ENCODE measurements at regions not wholly inside any gene's neighbourhood (a gene's known extent, or its start where the extent isn't known, plus 50 kb on each side); places are given as distances from the start of the nearest gene placed in this dataset.

GRCh38 chr6:145506565-145506964 lies 228.8 kb downstream of the EPM2A start:
- no peak for TF ChIP-seq RAD21 (IDR thresholded peaks at IDR 0.05; ENCODE audit: low read depth)
- TF ChIP-seq CREB1 (IDR thresholded peaks at IDR 0.05; ENCODE audit: low read depth): no peak
- no peak for TF ChIP-seq TEAD4 (IDR thresholded peaks at IDR 0.05)
- no peak for TF ChIP-seq EGR1 (IDR thresholded peaks at IDR 0.05)
- no peak for TF ChIP-seq YY1 (IDR thresholded peaks at IDR 0.05; ENCODE audit: low read depth)
- TF ChIP-seq CEBPB (IDR thresholded peaks at IDR 0.05): no peak
- no peak for TF ChIP-seq FOXM1 (IDR thresholded peaks at IDR 0.05; ENCODE audit: borderline replicate concordance, low read depth)
- no peak for TF ChIP-seq TAF1 (IDR thresholded peaks at IDR 0.05; ENCODE audit: low read depth)
- no peak for TF ChIP-seq MAX (IDR thresholded peaks at IDR 0.05)
- no peak for TF ChIP-seq EP300 (IDR thresholded peaks at IDR 0.05; ENCODE audit: borderline replicate concordance)
- TF ChIP-seq USF1 (IDR thresholded peaks at IDR 0.05): no peak
